ENCODE measurements at regions not wholly inside any gene's neighbourhood (a gene's known extent, or its start where the extent isn't known, plus 50 kb on each side); places are given as distances from the start of the nearest gene placed in this dataset.
"Not testable (repeated sequence)": the region's sequence is repeated elsewhere in the genome, so short reads cannot be mapped to it uniquely, and the experiment has no call there.

DNA sequence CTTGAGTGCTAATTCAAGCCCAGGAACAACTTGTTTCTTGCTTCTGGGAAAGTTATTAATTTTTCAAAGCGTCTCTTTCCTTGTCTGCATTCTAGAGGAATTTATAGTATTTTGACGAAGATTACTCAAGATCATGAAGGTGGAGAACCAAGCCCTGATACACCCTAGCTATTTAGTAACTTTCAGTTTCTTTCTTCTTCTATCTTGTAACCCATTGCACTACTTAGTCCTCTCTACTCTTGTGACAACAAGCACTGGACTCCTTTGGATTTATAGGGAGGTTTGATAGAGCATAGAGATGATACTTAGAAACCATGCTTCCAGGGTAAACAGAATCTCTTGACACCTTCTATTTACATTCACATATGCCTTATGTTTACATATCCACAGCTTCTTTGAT, 203.3 kb upstream of the GRM7 start:
- DNase-seq: no peak

DNA sequence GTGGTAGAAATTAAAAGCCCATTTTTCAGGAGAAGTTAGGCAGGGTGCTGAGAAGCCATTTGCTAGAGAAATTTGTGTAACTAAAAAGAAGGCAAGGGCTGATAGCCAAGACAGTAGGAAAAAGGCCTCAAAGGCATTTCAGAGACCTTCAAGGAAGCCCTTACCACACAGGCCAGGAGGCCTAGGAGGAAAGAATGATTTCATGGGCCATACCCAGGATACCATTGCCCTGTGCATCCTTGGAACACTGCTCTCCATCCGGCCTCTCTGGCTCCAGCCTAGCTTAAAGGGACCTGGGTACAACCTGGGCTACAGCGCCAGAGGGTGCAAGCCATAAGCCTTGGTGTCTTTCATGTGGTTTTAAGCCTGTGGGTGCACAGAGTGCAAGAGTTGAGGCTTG, 193.6 kb upstream of the GRM7 start:
- DNase-seq: no peak

- no peak for DNase-seq
Measured at GRCh38 chr3:6671363-6671762, 189.6 kb upstream of the GRM7 start.

GRCh38 chr3:6679510-6679909, 181.4 kb upstream of the GRM7 start:
- no peak for DNase-seq

GRCh38 chr3:6680119-6680806, 180.7 kb upstream of the GRM7 start:
- no peak for DNase-seq

GRCh38 chr3:6697285-6697684, 163.6 kb upstream of the GRM7 start:
- no peak for DNase-seq

- no peak for DNase-seq
Measured at GRCh38 chr3:6697722-6698121, 163.2 kb upstream of the GRM7 start.

DNA sequence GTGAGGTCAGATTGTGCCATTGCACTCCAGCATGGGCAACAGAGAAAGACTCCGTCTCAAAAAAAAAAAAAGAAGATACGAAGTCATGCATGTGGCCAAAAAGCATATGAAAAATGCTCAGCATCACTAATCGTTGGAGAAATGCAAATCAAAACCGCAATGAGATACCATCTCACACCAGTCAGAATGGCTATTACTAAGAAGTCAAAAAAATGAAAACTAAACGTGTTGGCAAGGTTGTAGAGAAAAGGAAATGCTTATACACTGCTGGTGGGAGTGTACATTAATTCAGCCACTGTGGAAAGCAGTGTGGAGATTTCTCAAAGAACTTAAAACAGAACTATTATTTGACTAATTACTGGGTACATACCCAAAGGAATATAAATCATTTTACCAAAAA, 156.1 kb upstream of the GRM7 start:
- not testable (repeated sequence) for DNase-seq

DNA sequence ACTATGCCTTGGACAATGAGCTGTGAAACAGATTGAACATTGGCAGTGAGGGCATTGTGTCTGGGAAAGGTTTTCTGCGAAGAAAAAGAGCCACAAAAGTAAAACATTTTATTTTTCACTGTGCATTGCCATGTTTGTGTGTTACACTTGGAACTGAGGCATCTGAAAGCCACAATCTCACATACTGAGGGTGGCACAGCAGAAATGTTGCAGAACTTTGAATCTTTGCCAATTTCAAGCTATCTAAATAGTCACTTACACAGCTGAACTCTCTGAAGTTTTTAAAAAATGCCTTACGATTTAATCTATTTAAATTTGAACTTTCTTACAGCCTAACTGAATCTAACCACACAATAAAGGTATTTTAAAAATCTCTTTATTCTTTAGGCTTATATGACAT, 154.1 kb upstream of the GRM7 start:
- DNase-seq: no peak

GRCh38 chr3:6709178-6709577, 151.7 kb upstream of the GRM7 start:
- DNase-seq: no peak

DNA sequence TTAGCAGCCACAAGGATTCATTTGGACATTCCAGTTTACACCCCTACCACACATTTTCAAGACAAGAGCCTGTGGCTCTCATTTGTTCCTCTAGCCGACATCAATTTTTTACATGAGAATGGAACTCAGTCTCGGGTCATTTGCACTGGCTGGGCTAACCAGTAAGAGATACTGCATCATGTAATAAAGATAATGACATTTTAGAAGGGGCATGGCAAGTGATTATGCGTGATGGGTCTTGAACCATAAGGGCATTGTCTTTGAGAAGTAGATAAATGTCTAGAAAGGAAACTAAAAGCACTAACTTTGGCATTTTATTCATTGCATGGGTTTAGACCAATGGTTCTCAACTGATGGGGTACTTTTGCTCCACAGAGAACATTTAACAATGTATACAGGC, 146.0 kb upstream of the GRM7 start:
- DNase-seq: no peak

- no peak for DNase-seq
Measured at GRCh38 chr3:6716420-6716819, 144.5 kb upstream of the GRM7 start.

DNA sequence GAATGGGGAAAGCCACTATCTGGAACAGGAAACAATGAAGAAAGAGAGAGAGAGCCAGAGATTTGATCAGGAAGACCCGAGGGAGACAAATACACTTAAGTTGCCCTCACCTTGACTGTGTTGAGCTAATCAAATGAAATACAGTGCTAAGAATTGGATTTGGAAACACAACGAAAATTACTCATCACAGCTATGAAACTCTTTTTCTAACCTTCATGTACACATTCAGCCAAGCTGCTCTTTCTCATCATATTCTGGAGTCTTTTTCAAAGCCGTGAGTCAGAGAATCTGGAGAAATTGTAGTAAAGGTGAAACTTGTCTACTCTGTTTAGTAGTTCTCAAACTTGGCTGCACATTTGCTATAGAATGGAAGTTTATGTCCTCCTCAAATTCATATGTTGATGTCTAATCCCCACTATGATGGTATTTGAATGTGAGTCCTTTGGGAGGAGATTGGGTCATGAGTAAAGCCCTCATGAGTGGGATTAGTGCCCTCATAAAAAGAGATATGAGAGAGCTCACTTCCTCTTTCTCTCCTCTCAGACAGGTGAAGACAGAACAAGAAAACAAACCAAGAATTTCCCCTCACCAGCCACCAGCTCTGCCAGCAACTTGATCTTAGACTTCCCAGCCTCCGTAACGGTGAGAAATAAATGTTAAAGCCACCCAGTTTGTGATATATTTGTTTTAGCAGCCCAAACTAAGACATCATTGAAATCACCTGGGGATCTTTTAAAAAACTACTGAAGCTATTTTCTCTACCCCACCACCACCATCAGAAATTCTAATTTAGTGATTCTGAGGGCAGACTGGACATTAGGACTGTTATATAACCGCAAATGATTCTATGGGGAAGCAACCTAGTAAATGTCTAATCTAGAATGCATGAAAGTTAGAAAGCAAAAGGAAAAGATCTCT, 143.6 kb upstream of the GRM7 start:
- no peak for DNase-seq

DNA sequence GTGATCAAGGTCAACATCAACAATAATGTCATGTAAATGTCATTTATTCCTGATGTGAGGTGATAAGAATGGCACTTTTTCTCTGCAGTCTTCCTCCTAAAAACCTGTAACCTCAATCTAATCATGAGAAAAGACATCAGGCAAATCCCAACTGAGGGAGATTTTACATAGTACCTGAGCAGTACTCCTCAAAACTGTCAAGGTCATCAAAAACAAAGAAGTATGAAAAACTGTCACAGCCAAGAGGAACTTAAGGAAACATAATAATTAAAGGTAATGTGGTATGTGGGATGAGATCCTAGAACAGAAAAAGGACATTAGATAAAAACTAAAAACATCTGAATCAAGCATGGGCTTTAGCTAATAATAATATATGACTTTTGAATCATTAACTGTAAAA, 140.9 kb upstream of the GRM7 start:
- no peak for DNase-seq

- DNase-seq: no peak
Measured at GRCh38 chr3:6721491-6721890, 139.4 kb upstream of the GRM7 start.

GRCh38 chr3:6723205-6723604, 137.7 kb upstream of the GRM7 start:
- no peak for DNase-seq

DNA sequence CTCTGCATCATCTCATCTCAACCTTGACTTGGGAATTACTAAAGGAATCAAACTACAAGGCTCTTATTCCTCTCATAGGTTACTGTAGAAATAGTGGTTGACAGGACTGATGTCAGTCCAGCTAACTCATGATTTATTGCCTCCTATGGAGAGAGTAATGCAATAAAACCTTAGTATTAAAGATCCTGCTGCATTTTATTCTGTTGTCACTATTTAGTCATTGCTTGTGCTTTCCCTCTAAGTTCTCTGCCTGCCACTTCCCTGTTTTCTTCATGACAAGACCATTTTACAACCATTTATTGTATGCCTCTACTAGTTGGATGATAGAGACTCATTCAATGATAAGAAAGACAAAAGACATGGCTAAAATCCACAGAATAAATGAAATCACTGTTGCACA, 134.1 kb upstream of the GRM7 start:
- no peak for DNase-seq

DNA sequence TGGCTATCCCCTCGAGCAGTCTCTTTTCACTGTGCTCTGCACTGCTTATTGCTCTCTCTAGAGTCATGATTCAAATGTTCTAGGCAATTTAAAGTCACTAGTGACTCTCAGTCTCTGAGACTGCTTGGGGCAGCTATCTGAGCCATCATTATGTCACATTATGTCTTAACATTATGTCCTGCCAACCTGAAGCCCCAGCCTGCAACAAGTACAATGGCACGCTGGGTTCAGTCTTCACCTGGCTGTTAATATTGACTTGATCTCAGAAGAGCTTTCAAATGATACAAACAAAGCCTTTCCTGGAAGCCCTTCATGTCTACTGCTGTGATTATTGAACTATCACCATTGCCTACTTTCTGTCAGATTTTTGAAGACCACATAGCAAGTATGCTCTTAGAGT, 128.1 kb upstream of the GRM7 start:
- no peak for DNase-seq

DNA sequence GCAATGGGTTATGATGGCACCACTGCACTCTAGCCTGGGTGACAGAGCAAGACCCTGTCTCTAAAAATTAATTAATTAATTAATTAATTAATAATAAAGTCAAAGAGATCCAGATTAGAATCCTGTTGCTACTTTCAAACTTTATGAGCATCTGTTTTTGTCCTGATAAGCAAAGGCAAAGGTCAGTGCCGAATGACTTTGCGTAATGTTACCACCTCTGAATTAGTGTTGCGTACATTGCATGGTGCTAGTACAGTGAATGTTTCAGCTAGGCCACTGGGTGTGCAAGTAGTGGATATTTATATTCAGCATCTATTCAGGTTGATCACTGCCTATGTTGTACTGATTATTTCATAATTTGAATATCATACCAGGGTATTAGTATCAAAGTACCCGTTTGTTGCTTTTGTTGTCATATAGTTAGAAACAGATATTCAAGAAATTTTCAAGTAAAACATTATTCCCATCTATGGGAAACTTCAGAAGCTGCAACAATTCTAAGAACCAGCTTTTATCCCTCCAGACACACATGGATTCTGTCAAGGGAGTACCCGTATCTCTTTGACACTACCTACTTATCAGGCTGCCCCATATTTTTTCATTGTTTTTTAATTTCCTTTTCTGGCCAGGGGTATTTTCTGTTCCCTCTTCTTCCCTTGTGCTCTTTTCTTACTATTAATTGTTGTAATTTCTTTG, 127.1 kb upstream of the GRM7 start:
- no peak for DNase-seq

DNA sequence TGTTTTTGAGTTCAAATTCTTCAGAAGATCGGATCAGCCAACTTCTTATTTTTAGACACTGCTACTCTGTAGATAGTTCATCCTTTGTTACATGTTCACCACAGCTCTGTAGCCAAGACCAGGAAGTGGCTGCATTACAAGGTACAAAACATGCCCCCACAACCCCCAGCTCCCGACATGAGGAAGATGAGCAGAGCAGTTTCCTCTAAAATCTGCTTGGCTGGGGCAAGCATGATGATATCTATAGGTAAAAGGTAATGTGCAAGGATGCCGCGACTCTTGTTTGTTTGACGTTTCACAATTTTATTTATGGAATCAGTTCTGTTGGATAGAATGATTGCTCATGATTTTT, 126.5 kb upstream of the GRM7 start:
- no peak for DNase-seq

DNA sequence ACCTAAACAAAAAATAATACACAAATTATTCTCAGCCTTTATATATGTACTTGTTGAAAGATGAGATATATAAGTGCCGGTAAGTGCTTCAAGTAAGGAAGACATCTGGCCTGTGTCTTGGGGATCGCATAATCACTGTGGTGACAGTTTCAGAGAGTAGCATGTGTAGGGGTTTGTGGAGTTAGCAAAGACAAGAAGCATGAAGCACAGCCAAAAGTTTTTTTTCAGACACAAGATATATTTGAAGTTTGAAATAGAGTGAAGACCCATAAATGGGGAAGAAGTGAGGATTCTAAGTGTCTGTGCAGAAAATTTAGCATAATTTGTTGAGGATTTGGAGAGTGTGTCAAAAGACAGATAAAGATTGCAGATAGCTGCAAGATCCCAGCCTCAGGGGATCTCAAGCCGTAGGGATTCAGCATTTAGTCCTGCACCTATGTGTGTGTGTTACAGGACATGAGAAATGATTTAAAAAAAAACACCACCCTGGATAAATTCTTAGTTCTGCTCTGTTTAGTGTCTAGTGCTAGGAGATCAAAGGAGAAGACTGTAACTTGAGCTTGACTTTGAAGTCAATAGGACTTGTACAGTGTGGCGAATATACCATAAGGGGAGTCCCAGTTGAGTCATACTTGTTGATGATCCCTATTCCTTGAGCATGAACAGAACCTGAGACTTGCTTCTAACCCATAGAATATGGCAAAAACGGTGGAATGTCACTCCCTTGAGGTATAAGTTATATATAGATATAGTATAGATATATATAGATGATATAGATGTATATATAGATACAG, 123.9 kb upstream of the GRM7 start:
- no peak for DNase-seq

DNA sequence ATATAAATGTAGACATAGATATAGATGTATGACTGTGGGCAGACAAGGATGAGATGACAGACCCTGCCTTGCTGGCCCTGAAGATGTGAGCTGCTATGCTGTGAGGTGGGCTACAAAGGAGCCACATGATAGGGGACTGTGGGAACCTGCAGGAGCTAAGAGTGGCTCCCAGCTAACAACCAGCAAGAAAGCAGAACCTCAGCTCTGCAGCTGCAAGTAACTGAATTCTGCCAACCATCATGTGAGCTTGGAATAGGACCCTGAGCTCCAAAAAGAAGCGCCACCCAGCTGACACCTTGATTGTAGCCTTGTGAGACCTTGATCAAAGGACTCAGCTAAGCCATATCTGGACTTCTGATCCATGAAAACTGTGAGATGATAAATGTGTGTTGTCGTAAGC, 123.3 kb upstream of the GRM7 start:
- no peak for DNase-seq

GRCh38 chr3:6739288-6739687, 121.6 kb upstream of the GRM7 start:
- no peak for DNase-seq
